GM21367 (cell line): ENCODE measurements at regions not wholly inside any gene's neighbourhood (a gene's known extent, or its start where the extent isn't known, plus 50 kb on each side); places are given as distances from the start of the nearest gene placed in this dataset.

Experiments
- ATAC-seq: cut with Tn5 transposase; IDR thresholded peaks from one replicate; pipeline ENCODE4 v1.9.1; 2021; ENCODE audit not compliant: unreplicated experiment

DNA sequence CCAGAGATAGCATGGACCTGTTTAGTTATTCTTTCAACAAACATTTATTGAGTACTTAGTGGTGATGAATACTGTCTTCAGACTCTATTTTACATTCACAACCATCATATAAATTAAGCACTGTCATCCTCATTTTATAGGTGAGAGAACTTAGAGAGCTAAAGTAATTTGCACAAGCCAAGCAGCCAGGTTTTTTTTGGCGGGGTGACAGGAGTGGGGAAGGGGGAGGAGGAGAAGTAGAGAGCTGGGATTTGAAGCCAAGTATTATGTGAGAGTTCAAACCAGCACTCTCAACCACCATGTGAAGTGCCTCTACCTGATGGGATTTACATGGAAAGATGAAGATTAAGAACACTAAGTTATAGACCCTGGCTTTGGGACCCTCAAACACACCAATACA is 547.4 kb upstream of the IL12A start:
- ATAC-seq, result no peak

DNA sequence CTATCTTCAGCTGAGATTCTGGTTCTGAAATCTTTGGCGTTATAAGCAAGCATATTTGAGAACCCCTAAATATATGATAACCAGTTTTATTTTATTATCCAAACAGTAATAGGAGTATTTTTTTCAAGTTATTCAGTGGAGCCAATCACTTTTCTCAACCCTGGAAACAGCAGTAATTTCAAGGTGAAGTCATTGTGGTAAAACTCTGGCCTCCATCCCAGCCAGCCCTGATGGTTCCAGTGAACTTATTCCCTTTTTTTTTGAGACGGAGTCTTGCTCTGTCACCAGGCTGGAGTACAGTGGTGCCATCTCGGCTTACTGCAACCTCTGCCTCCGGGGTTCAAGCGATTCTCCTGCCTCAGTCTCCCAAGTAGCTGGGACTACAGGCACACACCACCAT is 545.4 kb upstream of the IL12A start:
- ATAC-seq, result no peak

DNA sequence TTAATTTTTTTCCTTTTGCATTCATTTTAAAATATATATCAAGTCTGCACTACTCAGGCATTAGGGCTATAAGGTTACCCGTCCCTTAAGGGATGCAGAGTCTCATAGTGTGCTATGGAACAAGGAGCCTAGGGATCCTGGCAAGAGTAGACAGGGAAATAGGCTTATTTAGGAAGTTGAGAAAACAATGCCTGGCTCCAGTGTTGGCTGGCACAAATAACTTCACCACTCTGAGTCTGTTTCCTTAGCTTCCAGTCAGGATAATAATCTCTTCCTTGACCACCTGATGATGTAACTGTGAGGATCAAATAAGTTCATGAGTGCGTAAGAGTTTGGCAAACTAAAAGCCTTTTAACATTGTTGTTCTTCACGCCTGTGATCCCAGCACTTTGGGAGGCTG is 540.8 kb upstream of the IL12A start:
- ATAC-seq, result no peak

- ATAC-seq, result no peak
Measured at GRCh38 chr3:159448902-159449301, 539.7 kb upstream of the IL12A start.

- no peak for ATAC-seq
Measured at GRCh38 chr3:159451067-159451466, 537.6 kb upstream of the IL12A start.

- ATAC-seq, result no peak
Measured at GRCh38 chr3:159451482-159451881, 537.2 kb upstream of the IL12A start.

GRCh38 chr3:159453036-159453435 is 535.6 kb upstream of the IL12A start:
- no peak for ATAC-seq

DNA sequence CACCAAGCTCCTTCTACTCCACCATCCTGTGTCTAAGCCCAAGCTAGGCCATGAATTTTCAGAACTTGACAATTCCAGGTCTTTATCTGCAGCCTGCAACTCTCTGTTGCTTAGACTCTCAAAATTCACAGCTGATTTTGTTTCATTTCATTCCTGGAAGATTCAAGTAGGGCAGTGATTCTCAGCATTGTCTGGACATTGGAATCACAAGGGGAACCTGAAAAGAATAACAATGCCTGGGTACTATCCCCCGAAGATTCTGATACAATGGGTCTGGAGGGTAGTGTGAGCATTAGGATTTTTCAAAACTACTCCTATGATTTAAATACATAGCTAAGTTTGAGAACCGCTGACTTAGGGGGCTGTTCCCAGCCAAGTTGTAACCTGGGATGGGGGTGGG is 534.7 kb upstream of the IL12A start:
- no peak for ATAC-seq

GRCh38 chr3:159455741-159456181 is 532.9 kb upstream of the IL12A start:
- no peak for ATAC-seq

GRCh38 chr3:159458010-159458409 is 530.6 kb upstream of the IL12A start:
- no peak for ATAC-seq

GRCh38 chr3:159458982-159459381 is 529.7 kb upstream of the IL12A start:
- ATAC-seq, result no peak

GRCh38 chr3:159472611-159473010 is 516.0 kb upstream of the IL12A start:
- ATAC-seq, result no peak

GRCh38 chr3:159473206-159473605 is 515.4 kb upstream of the IL12A start:
- no peak for ATAC-seq

DNA sequence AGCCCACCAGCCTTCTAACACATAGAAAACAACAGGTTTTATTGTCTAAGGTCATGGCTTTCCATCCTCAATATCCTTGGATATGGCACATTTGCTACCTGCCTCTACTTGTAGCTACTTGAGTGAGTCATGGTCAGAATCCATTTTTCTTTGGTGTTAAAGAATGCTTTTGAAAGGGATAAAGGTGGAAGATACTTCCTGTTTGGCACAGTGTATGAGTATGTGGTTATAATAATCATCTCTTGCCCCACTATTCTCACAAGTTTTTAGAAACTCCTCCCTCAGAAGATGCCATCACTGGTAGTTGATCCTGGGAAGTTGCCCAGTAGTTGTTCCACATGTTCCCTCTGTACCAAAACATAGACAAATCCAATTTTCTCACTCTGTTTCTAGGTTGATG is 508.6 kb upstream of the IL12A start:
- no peak for ATAC-seq

DNA sequence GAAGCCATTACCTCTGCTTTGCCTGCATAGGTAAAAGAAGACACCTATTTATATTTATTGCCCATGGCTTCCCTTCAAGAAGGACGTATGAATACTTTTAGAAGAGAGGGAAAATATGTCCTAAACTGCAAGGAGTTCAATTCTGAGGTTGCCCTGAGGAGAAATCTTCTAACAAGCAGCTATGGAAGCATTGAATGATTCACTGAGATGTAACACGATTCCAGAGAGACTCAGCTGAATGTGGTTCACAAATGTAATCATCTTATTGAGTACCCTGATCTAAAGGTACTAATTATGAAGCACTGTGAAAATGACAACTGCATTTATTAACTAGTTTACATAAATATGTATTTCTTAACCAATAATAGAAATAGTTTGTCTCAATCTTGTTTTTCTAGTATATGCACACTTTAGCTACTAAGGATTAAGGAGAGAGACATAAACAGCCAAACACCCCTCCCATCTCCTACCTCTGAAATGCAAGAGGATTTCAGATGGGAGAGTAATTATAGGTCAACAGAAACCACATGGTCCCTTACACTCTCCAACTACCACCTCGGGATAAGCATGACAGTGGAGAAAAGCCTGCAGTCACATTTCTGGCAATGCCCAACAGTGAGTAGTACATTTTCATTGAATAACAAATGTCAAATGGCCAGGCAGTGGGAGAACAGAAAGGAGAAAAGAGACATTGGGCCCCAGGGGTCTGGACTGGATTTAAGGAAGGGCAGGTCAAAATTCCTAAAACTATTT is 506.2 kb upstream of the IL12A start:
- no peak for ATAC-seq

DNA sequence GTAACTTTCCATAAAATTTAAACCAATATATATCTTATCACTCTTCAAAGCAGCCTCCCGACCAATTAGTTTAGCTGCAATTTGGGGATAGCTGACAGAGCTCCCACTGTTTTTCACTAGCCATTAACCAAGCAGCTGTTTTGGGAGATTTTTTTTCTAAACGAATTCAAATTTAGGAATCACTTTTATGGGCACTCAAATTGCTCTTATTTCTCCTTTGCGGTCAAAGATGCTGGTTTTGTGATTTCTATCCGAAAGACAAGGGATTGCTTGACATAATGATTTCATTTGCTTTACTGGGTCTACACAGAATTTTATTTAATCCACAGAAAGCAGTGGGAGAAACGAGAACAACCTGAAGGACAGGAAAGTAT is 505.7 kb upstream of the IL12A start:
- no peak for ATAC-seq

DNA sequence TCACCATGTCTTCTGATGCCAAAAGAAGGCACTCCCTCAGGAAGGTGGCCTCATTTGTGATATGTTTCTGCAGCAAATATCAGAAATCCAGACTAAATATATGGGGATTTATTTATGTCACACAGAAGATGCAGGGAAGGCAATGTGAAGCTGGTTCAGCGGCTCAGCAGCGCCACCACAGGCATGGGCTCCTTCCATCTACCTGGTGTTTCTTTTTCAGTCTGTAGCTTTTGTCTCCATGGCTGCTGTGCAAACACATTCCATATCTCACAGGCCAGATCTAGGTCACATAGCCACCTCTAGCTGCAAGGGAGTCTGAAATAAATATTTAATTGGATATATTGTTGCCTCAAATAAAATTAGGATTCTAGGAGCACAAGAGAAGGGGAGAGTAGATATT is 502.1 kb upstream of the IL12A start:
- no peak for ATAC-seq

DNA sequence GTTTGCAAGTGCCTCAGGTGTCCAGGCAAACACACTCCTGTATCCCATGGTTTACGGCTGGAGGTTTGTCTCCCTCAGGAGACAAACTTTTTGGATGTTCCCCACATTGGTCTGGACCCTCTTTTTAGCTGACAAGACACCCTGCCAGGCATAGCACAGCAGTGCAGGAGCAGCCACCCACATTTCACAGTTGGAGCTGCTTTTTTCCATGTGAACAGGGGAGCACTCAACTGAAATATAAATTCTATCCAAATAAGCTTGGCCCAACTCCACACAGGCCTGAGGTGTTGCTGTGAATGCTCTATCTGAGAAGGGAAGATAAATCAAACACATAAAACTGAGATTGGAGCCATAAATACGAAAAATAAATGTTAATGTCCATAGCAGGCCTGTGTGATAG is 501.3 kb upstream of the IL12A start:
- ATAC-seq, result no peak

DNA sequence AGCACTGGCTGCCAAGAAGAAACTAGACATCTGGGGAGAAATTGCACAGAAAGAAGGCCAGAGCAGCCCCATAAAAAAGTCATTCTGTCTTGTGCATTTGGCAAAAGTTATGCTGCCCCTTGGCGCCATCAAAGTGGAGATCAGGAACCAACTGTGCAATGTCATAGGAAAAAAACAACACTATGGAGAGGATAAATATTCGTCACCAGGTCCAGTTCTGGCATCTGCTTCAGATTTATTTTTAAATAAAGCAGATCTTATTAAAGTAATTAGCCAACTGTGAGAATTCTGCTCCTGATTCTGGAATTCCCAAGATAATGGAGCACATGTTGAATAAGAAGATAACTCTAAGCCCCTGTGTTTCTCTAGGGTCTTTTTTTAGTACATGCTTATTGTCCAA is 500.0 kb upstream of the IL12A start:
- no peak for ATAC-seq

DNA sequence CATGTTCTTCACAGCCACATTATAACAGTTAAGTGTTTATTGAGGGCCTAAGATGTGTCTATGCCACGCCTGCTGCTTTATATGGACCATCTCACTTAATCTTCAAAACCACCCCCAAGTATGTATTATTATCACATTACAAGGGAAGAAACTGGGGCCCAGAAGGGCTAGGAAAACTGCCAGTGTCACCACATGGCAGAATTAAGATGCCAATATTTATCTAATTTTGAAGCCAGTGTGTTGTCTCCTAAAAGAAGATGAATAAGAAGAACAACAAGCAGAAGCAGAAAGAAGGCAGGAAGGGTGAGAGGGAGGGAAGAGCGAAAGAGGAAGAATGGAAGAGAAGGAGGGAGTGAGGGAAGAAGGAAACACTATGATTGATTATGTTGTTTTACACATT is 491.3 kb upstream of the IL12A start:
- ATAC-seq, result no peak

- no peak for ATAC-seq
Measured at GRCh38 chr3:159499031-159499793, 489.4 kb upstream of the IL12A start.

DNA sequence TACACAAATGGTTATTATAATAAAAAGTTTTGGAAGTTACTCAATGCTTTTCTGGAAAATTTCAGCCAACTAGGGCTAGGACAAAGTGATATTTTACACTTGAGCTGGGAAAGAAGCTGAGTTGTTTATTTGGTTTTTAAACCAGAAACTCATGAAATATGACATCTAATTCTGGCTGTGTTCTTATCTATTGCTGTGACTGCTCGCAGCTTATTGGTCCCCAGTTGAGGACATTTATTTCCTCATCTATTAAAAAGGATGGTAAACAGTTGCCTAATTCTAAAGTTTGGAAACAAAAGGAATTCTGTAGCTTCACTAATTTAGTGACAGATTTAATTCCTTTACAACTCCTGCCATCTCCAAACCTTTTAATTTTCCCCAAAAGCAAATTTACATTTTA is 487.6 kb upstream of the IL12A start:
- no peak for ATAC-seq

DNA sequence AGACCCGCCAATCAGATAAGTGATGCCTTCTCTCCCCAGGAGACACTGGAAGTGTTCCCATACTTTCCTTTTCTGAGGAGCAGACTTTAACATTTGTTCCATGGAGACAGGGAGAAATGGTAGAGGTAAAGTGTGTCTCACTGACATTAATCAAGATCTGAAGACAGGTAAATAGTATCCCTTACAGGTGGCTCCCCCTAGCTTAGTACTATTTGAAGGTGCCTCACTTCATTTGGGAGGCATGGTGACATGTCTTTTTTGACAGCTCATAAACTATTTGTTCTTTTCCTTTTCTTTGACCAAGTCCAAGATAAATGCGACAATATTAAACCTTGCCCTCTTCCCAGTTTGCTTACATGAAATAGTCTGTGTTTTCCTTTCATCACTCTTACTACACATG is 485.6 kb upstream of the IL12A start:
- ATAC-seq, result no peak
